H1 (cell line): ENCODE measurements at regions not wholly inside any gene's neighbourhood (a gene's known extent, or its start where the extent isn't known, plus 50 kb on each side); places are given as distances from the start of the nearest gene placed in this dataset.

Experiments
- CBX5 ChIP-seq: fragments of 300-800, 300-1000 bp; sonication (generic); IDR thresholded peaks from 2 replicates; pipeline ENCODE4 v1.7.1; 2016; ENCODE audit warnings: antibody characterized with exemption, low read length, low read depth
- CEBPB ChIP-seq: IDR thresholded peaks from 2 replicates; pipeline ENCODE4 v1.6.1; 2012; ENCODE audit warnings: low read depth, low read length
- CHD1 ChIP-seq: IDR thresholded peaks from 2 replicates; pipeline ENCODE4 v1.6.1; 2012; ENCODE audit warnings: low read depth, low read length, improper control_type of control experiment
- HDAC6 ChIP-seq: IDR thresholded peaks from one replicate; pipeline ENCODE4 v1.7.1; 2012; ENCODE audit warnings: low read depth, mild to moderate bottlenecking, inconsistent platforms, low read length, moderate library complexity
- NRF1 ChIP-seq: IDR thresholded peaks from 2 replicates; pipeline ENCODE4 v1.6.1; 2011; ENCODE audit warnings: mild to moderate bottlenecking, low read depth, low read length, improper control_type of control experiment
- PHF8 ChIP-seq: fragments of 200-600 bp; sonication (generic); conservative IDR thresholded peaks from 2 replicates; pipeline ENCODE4 v1.7.1; 2012; ENCODE audit warnings: low read depth, mild to moderate bottlenecking, inconsistent platforms, low read length, moderate library complexity
- RNF2 ChIP-seq: fragments of 200-900, 300-1000 bp; sonication (generic); IDR thresholded peaks from 2 replicates; pipeline ENCODE4 v1.7.1; 2016; ENCODE audit warnings: borderline replicate concordance, low read depth, mild to moderate bottlenecking, antibody characterized with exemption, low read length; ENCODE audit not compliant: poor library complexity, severe bottlenecking; ENCODE audit errors: missing control alignments
- YY1 ChIP-seq: IDR thresholded peaks from 2 replicates; pipeline ENCODE4 v1.6.1; 2011; ENCODE audit warnings: low read depth, mild to moderate bottlenecking, low read length
- TF ChIP-seq, protein P1 (sequence below), 3 experiments: IDR thresholded peaks; 1 replicate in 2 of 3; 2 replicates in 1 of 3; pipeline versions ENCODE4 v1.5.1 to v1.6.1; 2011; ENCODE audit warnings: low read length in 3 of 3, mild to moderate bottlenecking in 3 of 3, inconsistent platforms in 2 of 3, low read depth in 1 of 3, moderate library complexity in 1 of 3; ENCODE audit not compliant: insufficient read depth in 1 of 3; ENCODE audit errors: control extremely low read depth in 1 of 3

GRCh38 chr5:163347671-163348070 is 89.7 kb upstream of the CCNG1 start (continued):
- TF ChIP-seq, protein P1, sequence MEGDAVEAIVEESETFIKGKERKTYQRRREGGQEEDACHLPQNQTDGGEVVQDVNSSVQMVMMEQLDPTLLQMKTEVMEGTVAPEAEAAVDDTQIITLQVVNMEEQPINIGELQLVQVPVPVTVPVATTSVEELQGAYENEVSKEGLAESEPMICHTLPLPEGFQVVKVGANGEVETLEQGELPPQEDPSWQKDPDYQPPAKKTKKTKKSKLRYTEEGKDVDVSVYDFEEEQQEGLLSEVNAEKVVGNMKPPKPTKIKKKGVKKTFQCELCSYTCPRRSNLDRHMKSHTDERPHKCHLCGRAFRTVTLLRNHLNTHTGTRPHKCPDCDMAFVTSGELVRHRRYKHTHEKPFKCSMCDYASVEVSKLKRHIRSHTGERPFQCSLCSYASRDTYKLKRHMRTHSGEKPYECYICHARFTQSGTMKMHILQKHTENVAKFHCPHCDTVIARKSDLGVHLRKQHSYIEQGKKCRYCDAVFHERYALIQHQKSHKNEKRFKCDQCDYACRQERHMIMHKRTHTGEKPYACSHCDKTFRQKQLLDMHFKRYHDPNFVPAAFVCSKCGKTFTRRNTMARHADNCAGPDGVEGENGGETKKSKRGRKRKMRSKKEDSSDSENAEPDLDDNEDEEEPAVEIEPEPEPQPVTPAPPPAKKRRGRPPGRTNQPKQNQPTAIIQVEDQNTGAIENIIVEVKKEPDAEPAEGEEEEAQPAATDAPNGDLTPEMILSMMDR (IDR thresholded peaks at IDR 0.05; ENCODE audit: control extremely low read depth in 1 of 3, insufficient read depth in 1 of 3, low read depth in 1 of 3, low read length in 3 of 3) = peak in 2 of 3 experiments; percentile 76; a peak in 3 of 4 replicates
- TF ChIP-seq CBX5 (no peak), YY1 (no peak), CHD1 (no peak), HDAC6 (no peak), NRF1 (no peak), CEBPB (0 out of 2 replicates have a peak, but pooled peaks have one; percentile 21), PHF8 (no peak), RNF2 (no peak)
